ENCODE measurements at regions not wholly inside any gene's neighbourhood (a gene's known extent, or its start where the extent isn't known, plus 50 kb on each side); places are given as distances from the start of the nearest gene placed in this dataset.

- TF ChIP-seq CTCF (IDR thresholded peaks at IDR 0.05) (no peak), POLR2A (IDR thresholded peaks at IDR 0.05) (no peak)
Measured at GRCh38 chr17:79171188-79171587, 96.6 kb downstream of the ENGASE start.
